Left renal cortex interstitium (tissue), 4 donors: ENCODE measurements at regions not wholly inside any gene's neighbourhood (a gene's known extent, or its start where the extent isn't known, plus 50 kb on each side); places are given as distances from the start of the nearest gene placed in this dataset.
"Not testable (repeated sequence)": the region's sequence is repeated elsewhere in the genome, so short reads cannot be mapped to it uniquely, and the experiment has no call there.

ENCODE experiments used
- DNase-seq, 4 donors: peaks; one replicate each; pipeline ENCODE4 v3.0.0-alpha.2; 2013; ENCODE audit warnings: low read depth in 4 of 4, low spot score in 2 of 4, missing footprints in 1 of 4

DNA sequence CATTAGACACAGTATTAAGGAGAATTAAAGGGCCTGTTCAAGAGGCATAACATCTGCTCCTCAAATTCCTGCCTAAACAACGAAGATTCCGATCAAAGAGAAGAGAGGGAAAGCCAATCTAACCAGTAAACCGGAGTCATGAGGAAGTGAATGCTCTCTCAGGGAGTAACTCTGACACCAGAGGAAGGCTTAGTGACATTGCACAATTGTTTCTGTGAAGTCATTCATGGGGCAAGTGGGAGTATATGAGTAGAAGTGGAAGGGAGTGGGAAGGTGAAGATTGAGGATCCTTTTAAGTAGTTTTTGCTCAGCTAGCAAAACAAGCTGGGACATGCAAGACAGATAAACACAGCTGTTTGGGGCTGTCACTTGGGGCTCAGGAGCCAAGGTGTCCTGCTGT lies 136.4 kb upstream of the FAM174A start:
- peak in 1 of 4 donors; percentile 10 for DNase-seq

DNA sequence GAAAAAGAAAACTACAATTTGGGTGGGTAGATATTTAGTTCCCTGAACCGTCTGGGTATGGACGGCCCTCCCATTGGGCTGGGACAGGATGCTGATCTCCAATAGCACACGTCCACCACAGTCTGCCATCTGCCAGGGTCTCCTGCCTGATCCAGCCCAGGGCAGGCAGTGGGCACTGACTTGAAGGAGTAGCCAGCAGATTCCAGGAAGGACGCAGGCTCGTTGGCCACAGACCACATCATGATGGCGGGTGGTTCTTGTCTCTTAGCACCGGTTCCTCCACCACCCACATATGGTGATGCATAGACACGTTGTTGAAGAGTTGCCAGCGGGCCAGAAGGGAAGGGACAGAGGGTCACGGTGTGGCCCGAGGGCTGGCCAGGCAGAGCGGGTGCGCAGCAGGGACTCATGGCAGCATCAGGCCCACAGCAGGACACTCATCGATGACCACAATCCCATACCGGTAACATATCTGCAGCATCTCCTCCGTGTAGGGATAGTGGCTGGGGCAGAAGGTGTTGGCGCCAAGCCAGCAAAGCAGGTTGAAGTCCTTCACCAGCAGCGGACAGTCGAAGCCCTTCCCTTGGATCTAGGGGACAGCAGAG lies 155.8 kb upstream of the FAM174A start:
- not testable (repeated sequence) for DNase-seq

DNA sequence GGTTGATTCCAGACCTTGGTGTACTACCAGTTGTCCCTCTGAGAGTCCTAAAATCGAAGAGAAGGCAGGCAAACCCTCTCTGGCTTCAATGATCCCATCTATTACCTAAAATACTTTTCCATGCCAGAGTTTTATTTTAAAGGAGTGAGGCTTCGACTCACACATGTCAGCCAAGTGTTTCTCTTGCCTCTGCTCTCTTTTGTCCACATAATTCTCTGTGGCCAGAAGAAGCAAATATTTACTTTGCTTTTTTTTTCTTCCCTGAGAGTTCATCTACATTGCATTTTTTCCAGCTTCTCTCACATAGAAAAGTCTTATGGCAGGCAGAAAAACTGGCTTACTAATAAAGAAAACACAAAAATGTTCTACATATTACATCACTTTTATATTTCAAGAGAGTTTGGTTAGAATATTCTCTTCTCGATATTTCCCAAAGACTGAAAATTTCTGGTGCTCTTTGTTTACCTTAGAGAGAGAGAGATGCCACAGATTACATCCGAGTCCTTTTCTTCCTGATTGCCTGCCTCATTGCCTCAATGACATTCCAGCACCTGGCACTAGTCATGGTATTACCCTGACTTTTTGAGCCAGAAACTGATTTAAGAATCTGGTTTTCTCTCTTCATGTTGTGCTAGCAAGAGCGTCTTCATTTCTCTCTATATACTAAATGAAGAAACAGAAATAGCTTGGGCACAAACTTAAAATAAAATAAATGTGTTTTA lies 170.3 kb upstream of the FAM174A start:
- not testable (repeated sequence) for DNase-seq

DNA sequence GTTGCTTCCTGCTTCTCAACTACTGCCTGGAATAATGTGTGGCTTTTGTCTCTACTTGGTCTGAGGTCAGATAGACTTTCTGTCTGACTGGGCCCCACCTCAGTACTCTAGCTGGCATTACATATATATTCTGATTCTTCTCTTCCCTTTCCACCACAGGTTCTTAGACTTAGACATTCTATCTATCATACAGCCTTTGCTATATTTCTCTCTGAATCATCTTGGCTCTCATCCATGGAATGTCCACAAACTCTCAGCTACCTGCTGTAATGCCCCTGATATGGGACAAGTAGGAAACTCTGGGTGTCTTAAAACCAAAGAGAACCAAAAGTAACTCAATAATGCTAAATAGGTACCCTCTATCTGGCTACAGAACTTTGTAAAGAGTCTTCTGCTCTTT lies 170.8 kb upstream of the FAM174A start:
- DNase-seq, result not testable (repeated sequence)

DNA sequence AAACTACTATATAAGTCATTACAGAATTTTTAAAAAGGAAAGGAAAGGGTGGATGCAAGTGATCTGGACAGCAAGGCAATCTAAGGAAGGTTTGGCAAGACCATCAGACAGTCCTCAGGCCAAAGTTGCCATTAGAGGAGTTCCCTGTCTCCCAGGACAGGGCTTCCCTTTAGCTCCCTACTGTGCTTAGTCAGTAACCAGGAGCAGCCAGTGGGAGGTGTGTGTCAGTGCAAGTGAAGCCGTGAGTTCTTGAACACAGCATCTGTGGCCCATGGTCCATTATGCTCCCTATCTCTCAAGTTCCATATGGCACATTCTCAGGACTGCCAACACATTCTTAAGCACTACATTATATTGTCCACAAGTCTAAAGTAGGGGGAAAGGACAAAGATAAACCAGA lies 175.2 kb upstream of the FAM174A start:
- DNase-seq, result not testable (repeated sequence)

DNA sequence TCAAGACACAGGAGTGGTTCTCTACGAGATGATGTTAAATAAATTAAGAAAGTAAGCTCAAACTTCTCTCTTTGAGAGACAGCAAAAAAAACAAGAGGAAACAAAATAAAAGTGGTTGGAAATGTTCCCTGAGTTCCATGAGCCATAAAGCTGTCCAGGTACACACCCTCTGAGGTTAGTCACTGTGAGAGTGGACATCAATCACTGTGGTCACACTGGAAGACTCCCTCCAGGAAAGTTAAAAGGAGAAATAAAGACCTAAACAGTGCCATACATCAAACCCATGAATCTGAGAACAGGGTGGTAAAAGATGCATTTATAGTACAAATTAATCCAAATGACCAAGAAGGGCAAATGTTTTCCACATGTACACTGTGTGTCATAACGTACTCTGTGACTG lies 188.9 kb upstream of the FAM174A start:
- peak in 2 of 4 donors; percentile 2 to 4 for DNase-seq

DNA sequence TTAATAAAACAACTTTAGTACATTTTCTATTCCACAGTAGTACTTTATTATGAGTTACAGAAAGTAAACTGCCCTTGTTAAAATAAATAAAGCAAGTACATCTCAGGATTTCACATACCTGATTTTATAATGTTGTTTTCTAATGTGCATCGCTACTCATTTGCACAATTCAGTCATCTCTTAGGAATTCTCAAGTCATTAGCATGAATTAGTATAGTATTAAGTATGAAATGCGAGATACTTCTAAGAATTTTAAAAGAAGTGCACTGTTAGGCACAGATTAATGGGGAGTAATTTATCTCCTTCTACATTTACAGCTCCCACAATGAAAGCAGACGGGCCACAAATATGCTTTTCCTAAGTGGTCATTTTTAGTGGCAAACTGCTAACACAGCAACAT lies 193.7 kb upstream of the FAM174A start:
- not testable (repeated sequence) for DNase-seq

DNA sequence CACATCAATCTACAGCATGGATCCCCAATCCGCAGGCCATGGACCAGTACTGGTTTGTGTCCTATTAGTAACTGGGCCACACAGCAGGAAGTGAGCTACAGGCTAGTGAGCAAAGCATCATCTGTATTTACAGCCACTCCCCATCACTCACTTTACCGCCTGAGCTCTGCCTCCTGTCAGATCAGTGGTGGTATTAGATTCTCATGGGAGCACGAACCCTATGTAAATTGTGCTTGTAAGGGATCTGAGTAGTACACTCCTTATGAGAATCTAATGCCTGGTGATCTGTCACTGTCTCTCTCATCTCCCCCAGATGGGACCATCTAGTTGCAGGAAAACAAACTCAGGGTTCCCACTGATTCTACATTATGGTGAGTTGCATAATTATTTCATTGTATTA lies 212.7 kb upstream of the FAM174A start:
- no peak for DNase-seq

DNA sequence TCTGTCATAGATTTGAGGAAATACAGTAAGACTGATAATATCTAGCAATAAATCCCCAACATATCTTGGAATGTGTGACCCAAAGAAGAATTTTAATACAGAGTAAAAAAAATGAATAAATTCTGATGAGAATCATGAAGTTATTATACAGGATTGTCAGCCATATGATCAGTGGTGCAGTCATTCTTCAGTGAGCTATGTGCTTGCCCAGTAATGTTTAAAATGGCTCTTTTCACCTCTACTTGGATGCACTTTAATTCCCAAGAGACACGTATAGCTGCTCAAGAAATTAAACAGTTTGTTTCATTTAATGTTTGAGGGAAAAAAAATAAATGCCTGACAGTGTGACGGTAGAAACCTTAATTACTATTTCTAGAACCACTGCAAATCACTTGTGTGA lies 215.3 kb upstream of the FAM174A start:
- no peak for DNase-seq

DNA sequence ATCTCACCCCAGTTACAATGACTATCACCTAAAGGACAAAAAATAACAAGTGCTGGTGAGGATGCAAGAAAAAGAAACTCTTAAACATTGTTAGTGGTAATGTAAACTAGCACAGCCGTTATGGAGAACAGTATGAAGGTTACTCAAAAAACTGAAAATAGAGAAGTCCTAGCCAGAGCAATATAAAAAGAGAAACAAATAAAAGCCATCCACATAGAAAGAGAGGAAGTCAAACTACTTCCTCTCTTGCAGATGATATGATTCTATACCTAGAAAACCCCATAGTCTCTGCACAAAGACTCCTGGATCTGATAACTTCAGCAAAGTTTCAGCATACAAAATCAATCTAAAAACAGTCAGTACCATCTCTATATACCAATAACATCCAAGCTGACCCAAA lies 221.5 kb upstream of the FAM174A start:
- no peak for DNase-seq

DNA sequence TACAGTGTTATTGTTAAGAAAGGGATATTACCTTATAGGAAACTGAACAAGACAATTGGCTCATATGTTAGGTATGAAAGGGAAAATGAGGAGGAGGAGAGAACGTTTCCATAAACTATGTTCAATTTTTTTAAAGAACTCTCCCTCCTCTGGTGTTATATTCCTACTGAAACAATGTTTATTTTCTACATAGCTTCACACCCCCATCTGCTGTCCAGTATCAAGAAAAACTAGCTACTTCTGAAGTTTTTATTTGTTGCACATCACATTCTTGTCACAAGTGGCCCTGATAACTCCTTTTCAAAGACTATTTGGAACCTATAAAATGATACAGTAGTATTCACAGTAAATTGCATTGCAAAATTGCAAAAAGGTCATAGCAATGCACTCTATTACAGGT lies 223.4 kb upstream of the FAM174A start:
- peak in 2 of 4 donors; percentile 3 to 6 for DNase-seq

DNA sequence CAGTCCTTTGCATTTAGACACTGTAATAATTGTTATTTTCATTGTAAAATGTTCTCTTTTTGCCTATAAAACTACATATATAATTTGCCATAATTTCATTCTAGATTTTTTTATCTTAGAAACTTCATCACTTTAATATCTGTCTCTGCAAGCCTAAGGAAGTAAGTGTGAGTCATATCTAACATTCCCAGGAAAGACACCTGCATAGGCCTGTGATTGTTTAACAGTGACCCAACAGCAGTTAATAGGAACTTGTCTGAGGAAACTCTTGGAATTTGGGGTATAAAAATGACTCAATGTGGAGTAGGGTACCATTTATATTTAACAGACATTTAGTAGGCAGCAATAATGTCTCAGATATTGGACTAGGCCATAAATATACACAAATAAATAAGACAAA lies 229.2 kb upstream of the FAM174A start:
- DNase-seq, result no peak

DNA sequence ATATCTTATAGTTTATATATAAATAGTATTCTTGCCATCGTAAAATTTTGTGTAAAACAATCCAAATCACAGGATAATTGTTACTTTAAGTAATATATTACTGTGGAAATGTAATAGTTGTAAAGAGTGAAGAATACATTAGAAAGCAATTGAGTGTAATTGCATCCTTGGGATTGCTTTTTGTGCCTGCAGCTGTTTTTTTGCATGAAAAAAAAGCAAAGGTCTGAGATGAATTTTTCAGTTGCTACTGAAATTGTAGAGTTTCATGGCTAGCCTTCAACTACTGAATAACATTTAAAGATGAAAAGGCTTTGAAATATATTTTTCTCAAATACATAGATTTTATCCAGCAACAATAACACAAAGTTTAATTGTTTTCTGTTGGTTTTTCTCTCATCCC lies 232.0 kb upstream of the FAM174A start:
- DNase-seq, result no peak

DNA sequence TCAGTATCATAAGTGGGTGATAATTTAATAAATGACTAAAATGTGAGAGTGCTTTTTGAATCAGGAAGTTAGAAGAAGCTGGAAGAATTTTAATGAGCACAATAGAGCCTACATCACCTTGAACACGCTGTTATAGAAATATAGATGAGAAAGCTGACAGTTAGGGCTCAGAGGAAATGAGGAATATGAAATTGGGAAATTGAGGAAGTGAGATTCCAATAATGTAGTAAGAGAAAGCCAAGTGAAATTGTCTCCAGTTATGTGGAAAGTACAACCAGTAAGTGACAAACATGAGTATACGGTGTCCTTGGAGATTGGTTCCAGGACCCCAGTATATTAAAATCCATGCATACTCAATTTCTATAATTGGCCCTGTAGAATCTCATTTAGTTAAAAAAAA lies 235.9 kb upstream of the FAM174A start:
- DNase-seq, result no peak

DNA sequence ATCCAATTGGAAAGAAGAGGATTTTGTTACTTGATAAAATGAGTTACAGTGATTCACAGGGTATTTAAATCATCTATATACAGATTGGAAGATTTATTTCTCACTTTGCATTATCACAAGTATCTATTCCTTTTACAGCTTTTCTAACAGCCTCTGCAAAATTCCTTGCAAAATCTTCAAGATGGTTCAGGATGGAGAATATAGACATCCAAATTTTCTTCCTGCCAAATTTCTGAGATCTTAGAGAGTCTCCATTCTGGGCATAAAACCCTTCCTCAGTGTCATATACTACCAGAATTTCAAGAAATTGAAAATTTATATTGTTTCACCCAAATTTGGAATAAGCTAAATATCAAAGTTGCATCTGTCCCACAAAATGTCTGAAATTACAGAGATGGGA lies 259.1 kb upstream of the FAM174A start:
- DNase-seq, result no peak

DNA sequence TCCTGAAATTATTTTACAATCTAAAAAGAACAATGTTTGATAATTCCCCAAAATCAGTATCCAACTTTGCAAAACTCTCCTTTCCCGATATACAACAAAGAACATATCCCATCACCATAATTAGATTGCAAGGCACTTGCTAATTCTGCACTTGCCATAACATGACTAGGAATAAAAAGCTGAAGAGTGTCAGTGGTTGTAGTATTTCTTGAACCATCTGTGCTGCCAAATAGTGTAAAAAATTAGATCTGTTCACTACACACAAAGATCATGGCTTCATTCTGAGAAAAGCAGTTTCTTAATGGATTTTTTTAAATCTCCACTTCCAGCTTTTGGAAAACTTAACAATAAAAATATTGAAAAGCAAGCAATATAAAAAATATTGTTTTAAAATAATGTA lies 259.5 kb upstream of the FAM174A start:
- no peak for DNase-seq

DNA sequence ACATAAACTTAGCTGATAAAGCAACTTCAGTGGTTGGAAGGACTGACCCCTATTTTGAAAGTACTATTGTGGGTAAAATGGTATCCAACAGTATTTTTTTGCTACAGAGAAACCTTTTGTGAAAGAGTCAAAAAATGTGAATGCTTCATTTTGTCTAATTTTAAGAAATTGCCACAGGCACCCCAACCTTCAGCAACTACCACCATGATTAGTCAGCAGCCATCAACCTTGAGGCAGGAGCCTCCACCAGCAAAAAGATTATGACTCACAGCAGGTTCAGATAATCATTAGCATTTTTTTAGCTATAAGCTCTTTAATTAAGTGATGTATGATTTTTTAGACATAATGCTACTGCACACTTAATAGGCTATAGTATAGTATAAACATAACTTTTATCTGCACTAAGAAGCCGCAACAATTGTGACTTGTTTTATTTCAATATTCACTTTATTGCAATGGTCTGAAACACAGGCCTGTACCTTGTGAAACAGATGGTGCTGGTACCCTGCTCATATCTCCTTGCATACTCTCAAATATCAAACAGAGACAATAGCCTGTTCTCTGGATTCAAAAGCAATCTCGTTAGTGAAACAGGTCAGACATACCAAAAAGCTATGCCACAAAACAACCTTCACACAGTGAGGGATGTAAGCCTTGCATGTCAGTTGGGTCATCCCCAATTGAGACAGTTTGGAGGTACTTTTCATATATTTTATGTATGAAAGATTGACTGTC lies 261.2 kb upstream of the FAM174A start:
- DNase-seq, result no peak

DNA sequence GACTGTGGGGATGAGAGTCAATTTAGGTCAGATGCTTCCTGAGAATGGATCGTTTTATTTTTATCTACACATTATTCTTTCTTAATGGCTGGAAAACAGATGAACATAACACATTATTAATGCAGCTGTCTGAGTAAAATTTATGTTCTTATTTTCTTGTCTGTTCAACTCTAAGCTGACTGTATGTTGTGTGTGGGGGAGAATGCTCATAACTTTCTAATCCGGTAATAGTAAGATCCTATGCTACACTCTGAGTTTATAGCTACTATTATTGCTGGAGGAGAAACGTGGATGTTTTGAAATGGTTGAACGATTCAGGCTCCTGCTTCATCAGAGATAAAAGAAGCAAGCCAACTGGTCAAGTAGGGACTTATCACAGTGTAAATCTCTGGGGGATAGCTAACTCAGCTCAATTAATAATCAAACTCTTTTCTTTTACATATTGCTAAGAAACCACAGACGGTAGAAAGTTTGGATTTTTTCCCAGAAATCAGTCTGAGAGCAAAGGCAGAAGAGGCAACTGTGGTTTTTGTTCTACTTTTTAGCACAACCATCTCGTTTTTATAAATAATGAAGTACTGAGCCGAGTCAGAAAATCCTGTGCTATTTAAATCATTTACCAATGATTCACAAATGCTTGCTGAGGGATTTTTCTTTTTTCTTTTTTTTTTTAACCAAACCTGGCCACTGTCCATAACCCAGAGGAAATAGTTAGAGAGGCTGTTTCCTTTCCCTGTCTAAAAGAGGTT lies 265.0 kb upstream of the FAM174A start:
- DNase-seq, result peak in 2 of 4 donors; percentile 3 to 20

DNA sequence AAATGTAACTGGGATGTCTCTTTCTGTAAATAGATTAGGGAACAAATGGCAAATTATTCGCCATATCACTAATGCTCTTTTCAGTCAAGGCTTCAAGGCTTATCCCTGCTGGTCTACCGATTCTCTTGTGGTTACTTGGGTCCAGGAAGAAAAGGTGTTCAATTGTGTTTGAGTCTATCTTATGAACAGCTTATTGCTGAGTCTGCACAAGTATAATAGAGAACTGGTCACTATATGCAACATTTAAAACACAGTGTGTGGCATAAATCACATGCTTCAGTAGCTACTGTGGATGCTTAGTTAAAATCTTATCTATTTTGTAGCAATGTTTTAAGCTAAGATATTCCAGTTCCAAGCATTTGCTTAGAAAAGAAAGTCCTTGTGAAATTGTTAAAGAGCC lies 274.2 kb upstream of the FAM174A start:
- DNase-seq, result no peak

DNA sequence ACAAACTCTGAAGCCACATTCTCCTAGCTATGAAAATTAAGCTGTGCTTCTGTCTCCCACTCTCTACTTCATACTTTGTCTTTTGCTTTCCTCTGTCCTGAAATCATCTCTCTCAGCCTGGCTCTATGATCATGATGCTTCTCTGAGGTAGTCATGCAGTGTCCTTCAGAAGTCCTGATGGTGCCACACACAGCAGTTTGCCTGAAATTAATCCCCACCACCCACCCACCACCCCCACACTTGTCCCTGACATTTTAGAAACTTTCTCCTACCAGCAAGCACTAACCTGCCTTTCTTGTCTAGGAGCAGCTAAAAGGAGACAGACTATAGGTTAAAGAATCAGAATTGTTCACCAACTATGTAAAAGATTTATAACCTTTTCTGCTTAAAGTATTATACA lies 282.2 kb upstream of the FAM174A start:
- no peak for DNase-seq

DNA sequence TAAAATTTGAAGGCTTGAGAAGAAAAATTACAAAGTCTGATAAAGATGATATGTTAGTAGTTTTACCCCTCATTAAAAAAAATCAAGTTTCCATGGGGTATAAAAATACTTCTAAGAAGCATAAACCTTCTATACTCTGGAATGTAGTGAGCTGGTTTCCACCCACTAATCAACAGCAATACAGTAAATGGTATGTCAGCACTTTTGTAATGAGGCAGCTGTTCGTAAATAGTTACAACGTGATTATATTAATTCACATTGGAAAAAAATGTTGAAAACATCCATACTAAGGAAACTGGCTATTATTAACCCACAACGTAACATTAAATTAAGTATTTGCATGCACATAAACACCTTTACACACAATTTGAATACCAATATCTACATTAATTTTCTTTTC lies 283.1 kb upstream of the FAM174A start:
- DNase-seq, result no peak
